ENCODE measurements at regions not wholly inside any gene's neighbourhood (a gene's known extent, or its start where the extent isn't known, plus 50 kb on each side); places are given as distances from the start of the nearest gene placed in this dataset.
"Not testable (repeated sequence)": the region's sequence is repeated elsewhere in the genome, so short reads cannot be mapped to it uniquely, and the experiment has no call there.

GRCh38 chr4:17234678-17235077 is 277.2 kb downstream of the QDPR start:
- Mint-ChIP-seq H3K27me3 (peaks cover 4% of the 10 kb centered on the region), H3K4me3 (ENCODE audit: low read depth) (no peak overlapping the region), H3K27ac (no peak overlapping the region), H3K36me3 (ENCODE audit: insufficient read depth) (no peaks in the 10 kb centered on the region), H3K9me3 (ENCODE audit: low read depth) (no peaks in the 10 kb centered on the region), H3K4me1 (ENCODE audit: low read depth) (no peaks in the 10 kb centered on the region)
- DNase-seq (ENCODE audit: low spot score, unreplicated experiment), result no peak
- TF ChIP-seq, protein P1, sequence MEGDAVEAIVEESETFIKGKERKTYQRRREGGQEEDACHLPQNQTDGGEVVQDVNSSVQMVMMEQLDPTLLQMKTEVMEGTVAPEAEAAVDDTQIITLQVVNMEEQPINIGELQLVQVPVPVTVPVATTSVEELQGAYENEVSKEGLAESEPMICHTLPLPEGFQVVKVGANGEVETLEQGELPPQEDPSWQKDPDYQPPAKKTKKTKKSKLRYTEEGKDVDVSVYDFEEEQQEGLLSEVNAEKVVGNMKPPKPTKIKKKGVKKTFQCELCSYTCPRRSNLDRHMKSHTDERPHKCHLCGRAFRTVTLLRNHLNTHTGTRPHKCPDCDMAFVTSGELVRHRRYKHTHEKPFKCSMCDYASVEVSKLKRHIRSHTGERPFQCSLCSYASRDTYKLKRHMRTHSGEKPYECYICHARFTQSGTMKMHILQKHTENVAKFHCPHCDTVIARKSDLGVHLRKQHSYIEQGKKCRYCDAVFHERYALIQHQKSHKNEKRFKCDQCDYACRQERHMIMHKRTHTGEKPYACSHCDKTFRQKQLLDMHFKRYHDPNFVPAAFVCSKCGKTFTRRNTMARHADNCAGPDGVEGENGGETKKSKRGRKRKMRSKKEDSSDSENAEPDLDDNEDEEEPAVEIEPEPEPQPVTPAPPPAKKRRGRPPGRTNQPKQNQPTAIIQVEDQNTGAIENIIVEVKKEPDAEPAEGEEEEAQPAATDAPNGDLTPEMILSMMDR (IDR thresholded peaks at IDR 0.05; ENCODE audit: unreplicated experiment), result no peak

DNA sequence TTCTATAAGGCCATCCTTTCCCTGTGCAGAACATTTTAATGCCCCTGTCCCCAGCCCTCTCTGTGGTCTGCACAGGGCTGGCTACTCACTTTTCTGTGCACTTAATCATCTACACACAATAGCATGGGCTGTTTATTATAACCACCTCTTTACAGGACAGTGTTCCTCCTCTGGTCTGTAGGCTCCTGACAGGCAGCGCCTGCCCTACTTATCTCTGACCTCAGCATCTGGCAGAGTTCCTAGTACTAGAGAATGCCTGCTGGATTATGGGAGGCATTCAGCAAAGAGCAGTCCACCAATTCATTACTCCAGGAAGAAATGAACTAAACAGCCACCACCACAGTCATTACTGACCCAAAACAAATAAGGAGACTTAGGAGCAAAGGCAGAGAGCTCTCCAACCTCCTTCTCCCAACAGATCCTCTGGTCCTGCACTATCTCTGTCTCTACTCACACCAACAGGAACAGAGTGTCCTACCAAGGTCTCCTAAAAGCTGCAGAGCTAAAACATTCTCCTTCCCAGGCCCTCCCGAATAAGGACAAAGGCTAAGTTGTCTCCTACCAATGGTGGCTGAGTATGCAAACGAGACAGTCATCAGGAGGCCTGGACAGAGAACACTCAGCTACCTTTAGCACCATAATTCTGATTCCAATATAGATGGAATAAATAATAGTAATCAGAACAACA is 279.2 kb downstream of the QDPR start:
- Mint-ChIP-seq H3K36me3 (ENCODE audit: insufficient read depth) (no peaks in the 10 kb centered on the region), H3K27me3 (peaks cover 4% of the 10 kb centered on the region), H3K27ac (no peak overlapping the region), H3K9me3 (ENCODE audit: low read depth) (peaks cover 4% of the 10 kb centered on the region), H3K4me3 (ENCODE audit: low read depth) (no peak overlapping the region), H3K4me1 (ENCODE audit: low read depth) (no peaks in the 10 kb centered on the region)
- TF ChIP-seq, protein P1 (IDR thresholded peaks at IDR 0.05; ENCODE audit: unreplicated experiment), result no peak
- no peak for DNase-seq (ENCODE audit: low spot score, unreplicated experiment)

- not testable (repeated sequence) for H3K27ac Mint-ChIP-seq; H3K27me3 Mint-ChIP-seq; H3K4me3 Mint-ChIP-seq (ENCODE audit: low read depth); H3K4me1 Mint-ChIP-seq (ENCODE audit: low read depth); DNase-seq (ENCODE audit: low spot score, unreplicated experiment); H3K36me3 Mint-ChIP-seq (ENCODE audit: insufficient read depth); H3K9me3 Mint-ChIP-seq (ENCODE audit: low read depth)
Observed at GRCh38 chr4:17231880-17232475, 279.9 kb downstream of the QDPR start.

DNA sequence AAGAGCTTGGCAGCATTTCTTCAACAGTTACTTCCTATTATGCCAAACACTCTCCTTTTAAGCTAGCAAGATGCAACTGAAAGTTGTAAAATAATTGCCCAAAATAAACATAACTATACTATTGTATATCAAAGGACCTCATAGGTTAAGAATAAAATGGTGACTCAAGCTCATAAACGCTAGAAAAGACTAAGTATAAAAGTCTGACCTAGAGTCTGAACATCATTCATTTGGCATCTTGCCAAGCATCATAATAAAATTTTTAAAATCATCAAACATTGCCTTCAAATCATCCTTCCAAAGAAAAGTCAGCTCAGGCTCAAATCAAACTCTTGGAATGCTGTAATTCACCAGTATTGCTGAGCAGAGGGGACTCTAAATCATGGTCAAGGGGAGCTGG is 281.2 kb downstream of the QDPR start:
- no peak for DNase-seq (ENCODE audit: low spot score, unreplicated experiment)
- H3K36me3 Mint-ChIP-seq (ENCODE audit: insufficient read depth), result no peaks in the 10 kb centered on the region
- TF ChIP-seq, protein P1 (IDR thresholded peaks at IDR 0.05; ENCODE audit: unreplicated experiment), result no peak
- H3K27me3 Mint-ChIP-seq, result peaks cover 4% of the 10 kb centered on the region
- no peak overlapping the region for H3K27ac Mint-ChIP-seq
- H3K4me3 Mint-ChIP-seq (ENCODE audit: low read depth), result no peak overlapping the region
- H3K4me1 Mint-ChIP-seq (ENCODE audit: low read depth), result no peaks in the 10 kb centered on the region
- peaks cover 4% of the 10 kb centered on the region for H3K9me3 Mint-ChIP-seq (ENCODE audit: low read depth)

- Mint-ChIP-seq H3K27ac (no peak overlapping the region), H3K9me3 (ENCODE audit: low read depth) (peaks cover 3% of the 10 kb centered on the region), H3K36me3 (ENCODE audit: insufficient read depth) (no peaks in the 10 kb centered on the region), H3K4me1 (ENCODE audit: low read depth) (no peaks in the 10 kb centered on the region), H3K4me3 (ENCODE audit: low read depth) (no peak overlapping the region), H3K27me3 (no peaks in the 10 kb centered on the region)
- TF ChIP-seq, protein P1 (IDR thresholded peaks at IDR 0.05; ENCODE audit: unreplicated experiment), result no peak
- no peak for DNase-seq (ENCODE audit: low spot score, unreplicated experiment)
Observed at GRCh38 chr4:17220816-17221215, 291.1 kb downstream of the QDPR start.

DNA sequence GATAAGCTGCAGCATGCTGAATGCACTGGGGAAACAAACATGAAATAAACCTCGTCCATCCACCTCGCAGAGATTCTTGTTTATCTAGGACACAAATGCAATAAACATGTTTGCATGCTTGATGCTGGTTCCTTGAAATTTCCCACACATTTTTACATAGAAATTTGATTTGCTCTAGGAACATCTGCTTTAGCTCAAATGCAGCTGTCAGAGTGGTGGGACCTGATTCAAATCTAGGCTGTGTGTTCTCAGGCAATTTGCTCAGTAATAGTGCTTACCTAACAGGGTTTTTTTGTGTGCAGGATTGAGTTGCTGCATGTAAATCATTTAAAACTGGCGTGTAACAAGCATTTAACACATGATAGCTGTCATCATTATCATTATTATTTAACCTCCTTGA is 293.1 kb downstream of the QDPR start:
- TF ChIP-seq, protein P1 (IDR thresholded peaks at IDR 0.05; ENCODE audit: unreplicated experiment), result no peak
- Mint-ChIP-seq H3K4me1 (ENCODE audit: low read depth) (no peaks in the 10 kb centered on the region), H3K36me3 (ENCODE audit: insufficient read depth) (no peaks in the 10 kb centered on the region), H3K4me3 (ENCODE audit: low read depth) (no peak overlapping the region), H3K9me3 (ENCODE audit: low read depth) (peaks cover 18% of the 10 kb centered on the region), H3K27ac (no peak overlapping the region), H3K27me3 (no peaks in the 10 kb centered on the region)
- no peak for DNase-seq (ENCODE audit: low spot score, unreplicated experiment)

Data from progenitor cell of endocrine pancreas (in vitro differentiated cells).